ENCODE measurements at regions not wholly inside any gene's neighbourhood (a gene's known extent, or its start where the extent isn't known, plus 50 kb on each side); places are given as distances from the start of the nearest gene placed in this dataset.

- peaks cover 87% of the 10 kb centered on the region for H3K27me3 Mint-ChIP-seq (ENCODE audit: insufficient read depth, unreplicated experiment)
- CTCF ChIA-PET = no interaction called here
- H3K4me3 Mint-ChIP-seq (ENCODE audit: unreplicated experiment) = no peak overlapping the region
- intact Hi-C loops (cut with micrococcal nuclease) = no loop called here
- no peaks in the 10 kb centered on the region for H3K36me3 Mint-ChIP-seq (ENCODE audit: insufficient read depth, unreplicated experiment)
- no peak overlapping the region for H3K27ac Mint-ChIP-seq (ENCODE audit: low read depth, unreplicated experiment)
- DNase-seq (ENCODE audit: unreplicated experiment) = no peak
- H3K9me3 Mint-ChIP-seq (ENCODE audit: unreplicated experiment) = no peaks in the 10 kb centered on the region
- BruUV-seq (replicated peaks) = no TSS peak
- no peak for TF ChIP-seq CTCF (IDR thresholded peaks at IDR 0.05; ENCODE audit: unreplicated experiment)
- H3K4me1 Mint-ChIP-seq (ENCODE audit: insufficient read depth, unreplicated experiment) = no peaks in the 10 kb centered on the region
- POLR2A ChIA-PET = no interaction called here
Observed at GRCh38 chr14:29458547-29458946, 469.1 kb downstream of the PRKD1 start.

- H3K27me3 Mint-ChIP-seq (ENCODE audit: insufficient read depth, unreplicated experiment) = peaks cover 87% of the 10 kb centered on the region
- H3K27ac Mint-ChIP-seq (ENCODE audit: low read depth, unreplicated experiment) = no peak overlapping the region
- intact Hi-C loops (cut with micrococcal nuclease) = no loop called here
- H3K4me1 Mint-ChIP-seq (ENCODE audit: insufficient read depth, unreplicated experiment) = no peaks in the 10 kb centered on the region
- no peaks in the 10 kb centered on the region for H3K36me3 Mint-ChIP-seq (ENCODE audit: insufficient read depth, unreplicated experiment)
- no peak for TF ChIP-seq CTCF (IDR thresholded peaks at IDR 0.05; ENCODE audit: unreplicated experiment)
- DNase-seq (ENCODE audit: unreplicated experiment) = no peak
- CTCF ChIA-PET = no interaction called here
- POLR2A ChIA-PET = interaction anchor here (0.6 kb wide), 1 partner anchor 78 kb away, joined by 3 read pairs; no protein-coding TSS in a partner anchor
- no peaks in the 10 kb centered on the region for H3K9me3 Mint-ChIP-seq (ENCODE audit: unreplicated experiment)
- no peak overlapping the region for H3K4me3 Mint-ChIP-seq (ENCODE audit: unreplicated experiment)
- no TSS peak for BruUV-seq (replicated peaks)
Observed at GRCh38 chr14:29459531-29459930, 468.1 kb downstream of the PRKD1 start.

DNA sequence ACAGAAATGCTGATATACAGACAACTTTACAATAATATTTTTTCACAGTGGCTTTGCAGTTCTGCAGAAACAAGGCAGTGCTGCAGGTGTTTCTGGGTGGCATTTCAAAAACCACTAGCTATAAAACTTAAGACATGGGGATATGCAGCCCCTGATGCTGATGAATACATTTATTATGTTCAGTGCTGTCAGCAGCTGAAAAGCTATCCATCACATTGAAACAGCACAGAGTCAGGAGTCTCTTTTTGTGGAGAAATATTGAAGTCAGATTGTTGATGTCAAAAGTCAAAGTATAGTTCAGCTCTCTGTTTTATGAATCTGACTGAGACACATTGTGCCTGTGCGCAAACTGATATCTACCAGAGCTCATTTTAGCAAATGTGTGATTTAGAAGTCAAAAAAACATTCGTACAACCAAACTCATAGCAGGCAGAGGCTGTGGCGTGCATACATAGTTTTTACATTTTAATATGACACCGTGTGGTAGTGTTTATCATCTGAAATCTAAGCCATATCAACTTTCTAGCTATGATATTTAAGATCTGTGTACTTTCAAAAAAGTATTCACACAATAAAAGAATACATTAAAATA lies 467.6 kb downstream of the PRKD1 start:
- no peak for DNase-seq (ENCODE audit: unreplicated experiment)
- CTCF ChIA-PET = no interaction called here
- BruUV-seq (replicated peaks) = no TSS peak
- intact Hi-C loops (cut with micrococcal nuclease) = no loop called here
- no peak for TF ChIP-seq CTCF (IDR thresholded peaks at IDR 0.05; ENCODE audit: unreplicated experiment)
- Mint-ChIP-seq H3K9me3 (ENCODE audit: unreplicated experiment) (no peaks in the 10 kb centered on the region), H3K36me3 (ENCODE audit: insufficient read depth, unreplicated experiment) (no peaks in the 10 kb centered on the region), H3K27me3 (ENCODE audit: insufficient read depth, unreplicated experiment) (peaks cover 87% of the 10 kb centered on the region), H3K4me1 (ENCODE audit: insufficient read depth, unreplicated experiment) (no peaks in the 10 kb centered on the region), H3K27ac (ENCODE audit: low read depth, unreplicated experiment) (no peak overlapping the region), H3K4me3 (ENCODE audit: unreplicated experiment) (no peak overlapping the region)
- POLR2A ChIA-PET = no interaction called here

DNA sequence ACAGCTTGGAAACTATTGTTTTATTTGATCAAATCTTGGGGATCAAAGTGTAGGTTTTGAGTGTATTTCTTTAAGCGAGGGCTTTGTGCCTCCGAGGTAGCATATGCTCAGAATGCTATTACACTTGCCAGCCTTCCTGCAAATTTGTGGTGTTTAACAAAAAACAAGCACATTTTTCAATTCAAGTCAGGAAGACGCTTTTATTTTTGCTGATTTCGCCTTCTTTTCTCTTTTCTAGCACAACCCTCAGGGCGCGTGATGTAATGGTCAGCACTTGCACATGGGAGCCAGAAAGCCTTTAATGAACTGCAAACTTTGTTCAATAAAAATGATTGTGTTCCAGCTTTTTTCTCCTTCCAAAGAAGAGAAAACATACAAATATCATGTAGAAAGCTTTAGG lies 466.5 kb downstream of the PRKD1 start:
- Mint-ChIP-seq H3K4me3 (ENCODE audit: unreplicated experiment) (no peak overlapping the region), H3K27ac (ENCODE audit: low read depth, unreplicated experiment) (no peak overlapping the region), H3K36me3 (ENCODE audit: insufficient read depth, unreplicated experiment) (no peaks in the 10 kb centered on the region), H3K4me1 (ENCODE audit: insufficient read depth, unreplicated experiment) (no peaks in the 10 kb centered on the region), H3K9me3 (ENCODE audit: unreplicated experiment) (no peaks in the 10 kb centered on the region), H3K27me3 (ENCODE audit: insufficient read depth, unreplicated experiment) (peaks cover 87% of the 10 kb centered on the region)
- ChIA-PET CTCF (interaction anchor here (0.6 to 0.8 kb wide), 2 partner anchors 10 to 78 kb away, joined by 4 read pairs; no protein-coding TSS in a partner anchor), POLR2A (no interaction called here)
- BruUV-seq (replicated peaks) = no TSS peak
- no peak for TF ChIP-seq CTCF (IDR thresholded peaks at IDR 0.05; ENCODE audit: unreplicated experiment)
- intact Hi-C loops (cut with micrococcal nuclease) = no loop called here
- DNase-seq (ENCODE audit: unreplicated experiment) = no peak
